K562 (cell line): ENCODE measurements at regions not wholly inside any gene's neighbourhood (a gene's known extent, or its start where the extent isn't known, plus 50 kb on each side); places are given as distances from the start of the nearest gene placed in this dataset.

ENCODE experiments used
- BACH1 ChIP-seq: fragments of 200-800 bp; sonication (Bioruptor generic); IDR thresholded peaks from 2 replicates; pipeline ENCODE4 v1.6.1; 2016; ENCODE audit warnings: missing genetic modification characterization, missing compliant biosample characterization
- CREM ChIP-seq: IDR thresholded peaks from 2 replicates; pipeline ENCODE4 v1.6.1; 2014; ENCODE audit warnings: antibody characterized with exemption, low read depth
- EWSR1 ChIP-seq: fragments of 450-650 bp; IDR thresholded peaks from 2 replicates; pipeline ENCODE4 v1.6.1; 2018; ENCODE audit warnings: borderline replicate concordance, mild to moderate bottlenecking, low read depth, moderate library complexity; ENCODE audit not compliant: partially characterized antibody
- MEF2A ChIP-seq: IDR thresholded peaks from 2 replicates; pipeline ENCODE4 v1.6.1; 2011; ENCODE audit warnings: low read depth, mild to moderate bottlenecking, low read length, moderate library complexity; ENCODE audit not compliant: control insufficient read depth
- NFIX ChIP-seq: fragments of 250-450 bp; sonication (Bioruptor Pico); IDR thresholded peaks from 2 replicates; pipeline ENCODE4 v1.4.0; 2020; ENCODE audit warnings: low read depth, mild to moderate bottlenecking, moderate library complexity
- NR4A1 ChIP-seq, 2 experiments: fragments of 250-450 bp in 1 of 2; fragments of 450-650 bp in 1 of 2; sonication (Bioruptor Pico) in 1 of 2; IDR thresholded peaks; 2 replicates each; pipeline versions ENCODE4 v1.4.0 to v1.6.1; 2016 to 2020; ENCODE audit warnings: mild to moderate bottlenecking in 2 of 2, missing compliant biosample characterization in 1 of 2, missing genetic modification characterization in 1 of 2, moderate library complexity in 1 of 2
- SRSF3 ChIP-seq: fragments of 200-400 bp; formaldehyde crosslinking; IDR thresholded peaks from 2 replicates; pipeline ENCODE4 v1.6.1; 2016; ENCODE audit warnings: mild to moderate bottlenecking, low read length, moderate library complexity; ENCODE audit not compliant: insufficient read depth
- TCF3 ChIP-seq: sonication (generic); formaldehyde crosslinking; IDR thresholded peaks from 2 replicates; pipeline ENCODE4 v1.4.0; 2020; ENCODE audit warnings: mild to moderate bottlenecking, missing genetic modification reagents
- U2AF1 ChIP-seq: fragments of 200-400 bp; formaldehyde crosslinking; optimal IDR thresholded peaks from 2 replicates; pipeline ENCODE3; 2017; ENCODE audit warnings: mild to moderate bottlenecking, low read depth, low read length, moderate library complexity
- TF ChIP-seq, protein P1 (sequence below): sonication (generic); formaldehyde crosslinking; IDR thresholded peaks from 2 replicates; pipeline ENCODE4 v1.8.1; 2023; ENCODE audit warnings: missing genetic modification reagents, mild to moderate bottlenecking, borderline replicate concordance
- TF ChIP-seq, protein P2 (sequence below): fragments of 450-650 bp; IDR thresholded peaks from 2 replicates; pipeline ENCODE4 v1.6.1; 2016; ENCODE audit warnings: mild to moderate bottlenecking, moderate library complexity

DNA sequence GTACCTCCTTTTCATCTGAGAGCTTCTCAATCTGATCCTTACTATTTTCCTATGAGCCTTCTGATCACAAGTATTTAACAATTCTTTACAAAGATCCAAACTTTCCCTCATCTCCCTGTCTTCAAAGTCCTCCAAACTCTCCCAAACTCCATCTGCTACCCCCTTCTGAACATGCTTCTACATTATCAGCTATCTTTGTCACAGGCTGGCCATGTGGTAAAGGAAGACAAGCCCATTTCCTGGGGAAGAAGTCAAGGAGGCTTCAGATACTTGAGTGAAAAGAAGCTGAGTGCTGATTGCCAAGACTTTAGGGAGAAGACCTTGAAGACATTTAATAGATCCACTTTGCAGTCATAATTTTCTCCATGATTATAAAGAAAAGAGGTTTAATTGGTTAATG is 231.4 kb downstream of the CWH43 start (continued):
- TF ChIP-seq, protein P1, sequence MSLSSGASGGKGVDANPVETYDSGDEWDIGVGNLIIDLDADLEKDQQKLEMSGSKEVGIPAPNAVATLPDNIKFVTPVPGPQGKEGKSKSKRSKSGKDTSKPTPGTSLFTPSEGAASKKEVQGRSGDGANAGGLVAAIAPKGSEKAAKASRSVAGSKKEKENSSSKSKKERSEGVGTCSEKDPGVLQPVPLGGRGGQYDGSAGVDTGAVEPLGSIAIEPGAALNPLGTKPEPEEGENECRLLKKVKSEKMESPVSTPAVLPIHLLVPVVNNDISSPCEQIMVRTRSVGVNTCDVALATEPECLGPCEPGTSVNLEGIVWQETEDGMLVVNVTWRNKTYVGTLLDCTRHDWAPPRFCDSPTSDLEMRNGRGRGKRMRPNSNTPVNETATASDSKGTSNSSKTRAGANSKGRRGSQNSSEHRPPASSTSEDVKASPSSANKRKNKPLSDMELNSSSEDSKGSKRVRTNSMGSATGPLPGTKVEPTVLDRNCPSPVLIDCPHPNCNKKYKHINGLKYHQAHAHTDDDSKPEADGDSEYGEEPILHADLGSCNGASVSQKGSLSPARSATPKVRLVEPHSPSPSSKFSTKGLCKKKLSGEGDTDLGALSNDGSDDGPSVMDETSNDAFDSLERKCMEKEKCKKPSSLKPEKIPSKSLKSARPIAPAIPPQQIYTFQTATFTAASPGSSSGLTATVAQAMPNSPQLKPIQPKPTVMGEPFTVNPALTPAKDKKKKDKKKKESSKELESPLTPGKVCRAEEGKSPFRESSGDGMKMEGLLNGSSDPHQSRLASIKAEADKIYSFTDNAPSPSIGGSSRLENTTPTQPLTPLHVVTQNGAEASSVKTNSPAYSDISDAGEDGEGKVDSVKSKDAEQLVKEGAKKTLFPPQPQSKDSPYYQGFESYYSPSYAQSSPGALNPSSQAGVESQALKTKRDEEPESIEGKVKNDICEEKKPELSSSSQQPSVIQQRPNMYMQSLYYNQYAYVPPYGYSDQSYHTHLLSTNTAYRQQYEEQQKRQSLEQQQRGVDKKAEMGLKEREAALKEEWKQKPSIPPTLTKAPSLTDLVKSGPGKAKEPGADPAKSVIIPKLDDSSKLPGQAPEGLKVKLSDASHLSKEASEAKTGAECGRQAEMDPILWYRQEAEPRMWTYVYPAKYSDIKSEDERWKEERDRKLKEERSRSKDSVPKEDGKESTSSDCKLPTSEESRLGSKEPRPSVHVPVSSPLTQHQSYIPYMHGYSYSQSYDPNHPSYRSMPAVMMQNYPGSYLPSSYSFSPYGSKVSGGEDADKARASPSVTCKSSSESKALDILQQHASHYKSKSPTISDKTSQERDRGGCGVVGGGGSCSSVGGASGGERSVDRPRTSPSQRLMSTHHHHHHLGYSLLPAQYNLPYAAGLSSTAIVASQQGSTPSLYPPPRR (CRISPR knock-in tag), result no peak
- TF ChIP-seq EWSR1 (no peak), MEF2A (no peak), U2AF1 (no peak), CREM (no peak), TCF3 (CRISPR knock-in tag) (peak; percentile 42; the same call in 1 of the 2 replicates), SRSF3 (no peak), NFIX (CRISPR knock-in tag) (no peak), BACH1 (tag) (no peak), NR4A1 (CRISPR knock-in tag; IDR thresholded peaks at IDR 0.05) (no peak), NR4A1 (tag; IDR thresholded peaks at IDR 0.05) (no peak)
- TF ChIP-seq, protein P2, sequence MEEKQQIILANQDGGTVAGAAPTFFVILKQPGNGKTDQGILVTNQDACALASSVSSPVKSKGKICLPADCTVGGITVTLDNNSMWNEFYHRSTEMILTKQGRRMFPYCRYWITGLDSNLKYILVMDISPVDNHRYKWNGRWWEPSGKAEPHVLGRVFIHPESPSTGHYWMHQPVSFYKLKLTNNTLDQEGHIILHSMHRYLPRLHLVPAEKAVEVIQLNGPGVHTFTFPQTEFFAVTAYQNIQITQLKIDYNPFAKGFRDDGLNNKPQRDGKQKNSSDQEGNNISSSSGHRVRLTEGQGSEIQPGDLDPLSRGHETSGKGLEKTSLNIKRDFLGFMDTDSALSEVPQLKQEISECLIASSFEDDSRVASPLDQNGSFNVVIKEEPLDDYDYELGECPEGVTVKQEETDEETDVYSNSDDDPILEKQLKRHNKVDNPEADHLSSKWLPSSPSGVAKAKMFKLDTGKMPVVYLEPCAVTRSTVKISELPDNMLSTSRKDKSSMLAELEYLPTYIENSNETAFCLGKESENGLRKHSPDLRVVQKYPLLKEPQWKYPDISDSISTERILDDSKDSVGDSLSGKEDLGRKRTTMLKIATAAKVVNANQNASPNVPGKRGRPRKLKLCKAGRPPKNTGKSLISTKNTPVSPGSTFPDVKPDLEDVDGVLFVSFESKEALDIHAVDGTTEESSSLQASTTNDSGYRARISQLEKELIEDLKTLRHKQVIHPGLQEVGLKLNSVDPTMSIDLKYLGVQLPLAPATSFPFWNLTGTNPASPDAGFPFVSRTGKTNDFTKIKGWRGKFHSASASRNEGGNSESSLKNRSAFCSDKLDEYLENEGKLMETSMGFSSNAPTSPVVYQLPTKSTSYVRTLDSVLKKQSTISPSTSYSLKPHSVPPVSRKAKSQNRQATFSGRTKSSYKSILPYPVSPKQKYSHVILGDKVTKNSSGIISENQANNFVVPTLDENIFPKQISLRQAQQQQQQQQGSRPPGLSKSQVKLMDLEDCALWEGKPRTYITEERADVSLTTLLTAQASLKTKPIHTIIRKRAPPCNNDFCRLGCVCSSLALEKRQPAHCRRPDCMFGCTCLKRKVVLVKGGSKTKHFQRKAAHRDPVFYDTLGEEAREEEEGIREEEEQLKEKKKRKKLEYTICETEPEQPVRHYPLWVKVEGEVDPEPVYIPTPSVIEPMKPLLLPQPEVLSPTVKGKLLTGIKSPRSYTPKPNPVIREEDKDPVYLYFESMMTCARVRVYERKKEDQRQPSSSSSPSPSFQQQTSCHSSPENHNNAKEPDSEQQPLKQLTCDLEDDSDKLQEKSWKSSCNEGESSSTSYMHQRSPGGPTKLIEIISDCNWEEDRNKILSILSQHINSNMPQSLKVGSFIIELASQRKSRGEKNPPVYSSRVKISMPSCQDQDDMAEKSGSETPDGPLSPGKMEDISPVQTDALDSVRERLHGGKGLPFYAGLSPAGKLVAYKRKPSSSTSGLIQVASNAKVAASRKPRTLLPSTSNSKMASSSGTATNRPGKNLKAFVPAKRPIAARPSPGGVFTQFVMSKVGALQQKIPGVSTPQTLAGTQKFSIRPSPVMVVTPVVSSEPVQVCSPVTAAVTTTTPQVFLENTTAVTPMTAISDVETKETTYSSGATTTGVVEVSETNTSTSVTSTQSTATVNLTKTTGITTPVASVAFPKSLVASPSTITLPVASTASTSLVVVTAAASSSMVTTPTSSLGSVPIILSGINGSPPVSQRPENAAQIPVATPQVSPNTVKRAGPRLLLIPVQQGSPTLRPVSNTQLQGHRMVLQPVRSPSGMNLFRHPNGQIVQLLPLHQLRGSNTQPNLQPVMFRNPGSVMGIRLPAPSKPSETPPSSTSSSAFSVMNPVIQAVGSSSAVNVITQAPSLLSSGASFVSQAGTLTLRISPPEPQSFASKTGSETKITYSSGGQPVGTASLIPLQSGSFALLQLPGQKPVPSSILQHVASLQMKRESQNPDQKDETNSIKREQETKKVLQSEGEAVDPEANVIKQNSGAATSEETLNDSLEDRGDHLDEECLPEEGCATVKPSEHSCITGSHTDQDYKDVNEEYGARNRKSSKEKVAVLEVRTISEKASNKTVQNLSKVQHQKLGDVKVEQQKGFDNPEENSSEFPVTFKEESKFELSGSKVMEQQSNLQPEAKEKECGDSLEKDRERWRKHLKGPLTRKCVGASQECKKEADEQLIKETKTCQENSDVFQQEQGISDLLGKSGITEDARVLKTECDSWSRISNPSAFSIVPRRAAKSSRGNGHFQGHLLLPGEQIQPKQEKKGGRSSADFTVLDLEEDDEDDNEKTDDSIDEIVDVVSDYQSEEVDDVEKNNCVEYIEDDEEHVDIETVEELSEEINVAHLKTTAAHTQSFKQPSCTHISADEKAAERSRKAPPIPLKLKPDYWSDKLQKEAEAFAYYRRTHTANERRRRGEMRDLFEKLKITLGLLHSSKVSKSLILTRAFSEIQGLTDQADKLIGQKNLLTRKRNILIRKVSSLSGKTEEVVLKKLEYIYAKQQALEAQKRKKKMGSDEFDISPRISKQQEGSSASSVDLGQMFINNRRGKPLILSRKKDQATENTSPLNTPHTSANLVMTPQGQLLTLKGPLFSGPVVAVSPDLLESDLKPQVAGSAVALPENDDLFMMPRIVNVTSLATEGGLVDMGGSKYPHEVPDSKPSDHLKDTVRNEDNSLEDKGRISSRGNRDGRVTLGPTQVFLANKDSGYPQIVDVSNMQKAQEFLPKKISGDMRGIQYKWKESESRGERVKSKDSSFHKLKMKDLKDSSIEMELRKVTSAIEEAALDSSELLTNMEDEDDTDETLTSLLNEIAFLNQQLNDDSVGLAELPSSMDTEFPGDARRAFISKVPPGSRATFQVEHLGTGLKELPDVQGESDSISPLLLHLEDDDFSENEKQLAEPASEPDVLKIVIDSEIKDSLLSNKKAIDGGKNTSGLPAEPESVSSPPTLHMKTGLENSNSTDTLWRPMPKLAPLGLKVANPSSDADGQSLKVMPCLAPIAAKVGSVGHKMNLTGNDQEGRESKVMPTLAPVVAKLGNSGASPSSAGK, result peak; percentile 86
